ENCODE measurements at regions not wholly inside any gene's neighbourhood (a gene's known extent, or its start where the extent isn't known, plus 50 kb on each side); places are given as distances from the start of the nearest gene placed in this dataset.

DNA sequence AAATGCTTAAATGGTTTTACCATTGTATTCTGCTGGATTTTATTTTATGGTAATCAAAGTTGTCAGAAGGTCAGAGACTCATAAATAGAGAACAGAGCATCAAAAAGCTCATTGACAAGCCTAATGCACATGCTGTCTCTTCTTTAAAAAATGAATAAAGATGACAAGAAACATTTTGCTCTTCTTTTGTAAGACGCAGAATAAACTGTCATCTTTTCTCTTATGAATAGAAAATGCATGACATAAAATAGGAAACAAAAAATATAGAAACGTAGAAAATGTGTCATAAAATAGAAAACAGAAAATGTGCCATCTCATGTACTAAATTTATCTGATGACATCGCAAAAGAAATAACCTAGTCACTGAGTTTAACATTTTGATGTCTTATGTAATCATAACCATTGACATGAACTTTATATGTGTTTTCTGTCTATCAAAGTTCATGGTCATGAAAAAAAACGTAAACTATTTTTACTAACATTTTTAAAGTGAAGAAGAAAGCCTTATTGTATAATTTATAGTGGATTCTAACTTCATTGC lies 484.1 kb downstream of the TRIML1 start:
- TF ChIP-seq, protein P1, sequence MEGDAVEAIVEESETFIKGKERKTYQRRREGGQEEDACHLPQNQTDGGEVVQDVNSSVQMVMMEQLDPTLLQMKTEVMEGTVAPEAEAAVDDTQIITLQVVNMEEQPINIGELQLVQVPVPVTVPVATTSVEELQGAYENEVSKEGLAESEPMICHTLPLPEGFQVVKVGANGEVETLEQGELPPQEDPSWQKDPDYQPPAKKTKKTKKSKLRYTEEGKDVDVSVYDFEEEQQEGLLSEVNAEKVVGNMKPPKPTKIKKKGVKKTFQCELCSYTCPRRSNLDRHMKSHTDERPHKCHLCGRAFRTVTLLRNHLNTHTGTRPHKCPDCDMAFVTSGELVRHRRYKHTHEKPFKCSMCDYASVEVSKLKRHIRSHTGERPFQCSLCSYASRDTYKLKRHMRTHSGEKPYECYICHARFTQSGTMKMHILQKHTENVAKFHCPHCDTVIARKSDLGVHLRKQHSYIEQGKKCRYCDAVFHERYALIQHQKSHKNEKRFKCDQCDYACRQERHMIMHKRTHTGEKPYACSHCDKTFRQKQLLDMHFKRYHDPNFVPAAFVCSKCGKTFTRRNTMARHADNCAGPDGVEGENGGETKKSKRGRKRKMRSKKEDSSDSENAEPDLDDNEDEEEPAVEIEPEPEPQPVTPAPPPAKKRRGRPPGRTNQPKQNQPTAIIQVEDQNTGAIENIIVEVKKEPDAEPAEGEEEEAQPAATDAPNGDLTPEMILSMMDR (IDR thresholded peaks at IDR 0.05) = no peak
- TF ChIP-seq POLR2A (IDR thresholded peaks at IDR 0.05) = no peak
